ENCODE measurements at regions not wholly inside any gene's neighbourhood (a gene's known extent, or its start where the extent isn't known, plus 50 kb on each side); places are given as distances from the start of the nearest gene placed in this dataset.
"Not testable (repeated sequence)": the region's sequence is repeated elsewhere in the genome, so short reads cannot be mapped to it uniquely, and the experiment has no call there.

DNA sequence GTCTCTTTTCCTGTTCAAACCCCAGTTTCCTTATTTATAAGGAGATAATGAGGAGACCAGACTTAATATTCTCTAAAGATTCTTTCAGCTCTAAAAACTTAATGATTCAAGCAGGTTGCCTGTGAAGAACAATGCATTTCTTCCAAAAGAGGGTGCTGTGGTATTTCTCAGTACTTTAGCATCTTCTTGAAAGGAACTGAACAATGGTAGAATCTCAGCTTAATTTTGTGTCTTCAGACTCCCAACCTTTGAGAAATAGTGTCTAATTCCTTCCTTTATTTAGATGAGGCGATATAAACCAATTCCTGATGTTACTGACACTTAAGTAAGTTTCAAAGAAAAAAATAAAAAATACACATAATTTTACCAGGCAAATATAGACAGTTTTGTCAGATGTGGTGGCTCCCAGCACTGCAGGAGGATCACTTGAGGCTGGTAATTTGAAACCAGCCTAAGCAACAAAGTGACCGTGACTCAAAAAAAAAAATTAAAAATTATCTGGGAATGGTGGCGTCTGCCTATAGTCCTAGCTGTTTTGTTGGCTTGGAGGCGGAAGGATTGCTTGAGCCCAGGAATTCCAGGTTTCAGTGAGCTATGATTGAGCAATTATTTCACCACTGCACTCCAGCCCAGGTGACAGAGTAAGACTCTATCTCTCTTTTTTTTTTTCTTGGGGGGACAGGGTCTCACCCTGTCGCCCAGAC is 76.9 kb upstream of the PSMA6 start:
- TF ChIP-seq EZH2 (IDR thresholded peaks at IDR 0.05; ENCODE audit: low read length, missing control alignments), result no peak
- TF ChIP-seq, protein P1, sequence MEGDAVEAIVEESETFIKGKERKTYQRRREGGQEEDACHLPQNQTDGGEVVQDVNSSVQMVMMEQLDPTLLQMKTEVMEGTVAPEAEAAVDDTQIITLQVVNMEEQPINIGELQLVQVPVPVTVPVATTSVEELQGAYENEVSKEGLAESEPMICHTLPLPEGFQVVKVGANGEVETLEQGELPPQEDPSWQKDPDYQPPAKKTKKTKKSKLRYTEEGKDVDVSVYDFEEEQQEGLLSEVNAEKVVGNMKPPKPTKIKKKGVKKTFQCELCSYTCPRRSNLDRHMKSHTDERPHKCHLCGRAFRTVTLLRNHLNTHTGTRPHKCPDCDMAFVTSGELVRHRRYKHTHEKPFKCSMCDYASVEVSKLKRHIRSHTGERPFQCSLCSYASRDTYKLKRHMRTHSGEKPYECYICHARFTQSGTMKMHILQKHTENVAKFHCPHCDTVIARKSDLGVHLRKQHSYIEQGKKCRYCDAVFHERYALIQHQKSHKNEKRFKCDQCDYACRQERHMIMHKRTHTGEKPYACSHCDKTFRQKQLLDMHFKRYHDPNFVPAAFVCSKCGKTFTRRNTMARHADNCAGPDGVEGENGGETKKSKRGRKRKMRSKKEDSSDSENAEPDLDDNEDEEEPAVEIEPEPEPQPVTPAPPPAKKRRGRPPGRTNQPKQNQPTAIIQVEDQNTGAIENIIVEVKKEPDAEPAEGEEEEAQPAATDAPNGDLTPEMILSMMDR (conservative IDR thresholded peaks at IDR 0.05 in 1 of 2, IDR thresholded peaks at IDR 0.05 in 1 of 2; ENCODE audit: low read depth in 1 of 2, low read length in 2 of 2), result peak; percentile 50 to 60
- H3K27ac ChIP-seq (ENCODE audit: insufficient read depth, low read length), result no peak overlapping the region
- H3K27me3 ChIP-seq (ENCODE audit: control insufficient read depth, insufficient read depth, low read length), result no peaks in the 10 kb centered on the region
- no peaks in the 10 kb centered on the region for H3K36me3 ChIP-seq (ENCODE audit: control insufficient read depth, insufficient read depth, low read length)
- H3K9ac ChIP-seq (ENCODE audit: insufficient read depth, low read length), result no peak overlapping the region
- H2AFZ ChIP-seq (ENCODE audit: low read length), result no peak overlapping the region
- peak; percentile 71 to 83 for DNase-seq (ENCODE audit: low read depth in 2 of 2)
- H3K79me2 ChIP-seq (ENCODE audit: control insufficient read depth, insufficient read depth, low read length), result no peaks in the 10 kb centered on the region
- H3K9me3 ChIP-seq (ENCODE audit: control insufficient read depth, insufficient read depth, low read depth, low read length), result no peaks in the 10 kb centered on the region
- no peak overlapping the region for H3K4me2 ChIP-seq (ENCODE audit: extremely low read depth, insufficient read depth, low read length)
- H3K4me3 ChIP-seq (replicated peaks in 1 of 4; ENCODE audit: control extremely low read depth in 1 of 4, insufficient read depth in 1 of 4, low read depth in 3 of 4, low read length in 4 of 4), result no peak overlapping the region
- H3K4me1 ChIP-seq (ENCODE audit: control insufficient read depth, extremely low read depth, insufficient read depth, low read length), result peaks cover 4% of the 10 kb centered on the region
- H4K20me1 ChIP-seq (ENCODE audit: control insufficient read depth, extremely low read depth, insufficient read depth, low read length), result no peaks in the 10 kb centered on the region

GRCh38 chr14:35218176-35218575 is 74.0 kb upstream of the PSMA6 start:
- H3K9me3 ChIP-seq (ENCODE audit: control insufficient read depth, insufficient read depth, low read depth, low read length); H3K4me2 ChIP-seq (ENCODE audit: extremely low read depth, insufficient read depth, low read length); H3K79me2 ChIP-seq (ENCODE audit: control insufficient read depth, insufficient read depth, low read length); H3K4me1 ChIP-seq (ENCODE audit: control insufficient read depth, extremely low read depth, insufficient read depth, low read length); H3K4me3 ChIP-seq (replicated peaks in 1 of 4; ENCODE audit: control extremely low read depth in 1 of 4, insufficient read depth in 1 of 4, low read depth in 3 of 4, low read length in 4 of 4); H4K20me1 ChIP-seq (ENCODE audit: control insufficient read depth, extremely low read depth, insufficient read depth, low read length); H3K27ac ChIP-seq (ENCODE audit: insufficient read depth, low read length); DNase-seq (ENCODE audit: low read depth in 2 of 2); H2AFZ ChIP-seq (ENCODE audit: low read length); H3K9ac ChIP-seq (ENCODE audit: insufficient read depth, low read length); H3K27me3 ChIP-seq (ENCODE audit: control insufficient read depth, insufficient read depth, low read length); H3K36me3 ChIP-seq (ENCODE audit: control insufficient read depth, insufficient read depth, low read length): not testable (repeated sequence)

DNA sequence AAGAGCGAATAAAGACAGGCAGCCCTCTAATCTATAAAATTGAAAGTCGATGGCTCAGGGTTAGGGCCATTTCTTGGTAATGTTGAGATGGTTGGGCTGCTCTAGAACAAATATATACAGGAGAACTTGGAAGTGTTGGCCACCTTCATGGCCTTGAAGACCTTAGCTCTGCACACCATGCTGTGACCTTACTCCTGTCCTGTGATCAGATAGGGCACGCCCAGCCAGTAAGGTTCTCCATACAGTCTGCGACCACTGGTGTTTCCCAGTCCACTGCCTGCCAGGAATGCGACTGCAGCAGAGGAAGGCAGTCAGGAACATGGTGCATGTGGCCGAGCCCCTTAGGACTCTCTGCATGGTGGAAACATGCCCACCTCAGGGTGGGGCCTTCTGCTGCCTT is 73.2 kb upstream of the PSMA6 start:
- no peaks in the 10 kb centered on the region for H3K36me3 ChIP-seq (ENCODE audit: control insufficient read depth, insufficient read depth, low read length)
- TF ChIP-seq, protein P1 (conservative IDR thresholded peaks at IDR 0.05 in 1 of 2, IDR thresholded peaks at IDR 0.05 in 1 of 2; ENCODE audit: low read depth in 1 of 2, low read length in 2 of 2), result no peak
- no peak for TF ChIP-seq EZH2 (IDR thresholded peaks at IDR 0.05; ENCODE audit: low read length, missing control alignments)
- no peaks in the 10 kb centered on the region for H3K9me3 ChIP-seq (ENCODE audit: control insufficient read depth, insufficient read depth, low read depth, low read length)
- H3K27ac ChIP-seq (ENCODE audit: insufficient read depth, low read length), result no peak overlapping the region
- H3K79me2 ChIP-seq (ENCODE audit: control insufficient read depth, insufficient read depth, low read length), result no peaks in the 10 kb centered on the region
- no peak overlapping the region for H3K4me2 ChIP-seq (ENCODE audit: extremely low read depth, insufficient read depth, low read length)
- no peak overlapping the region for H2AFZ ChIP-seq (ENCODE audit: low read length)
- no peak for DNase-seq (ENCODE audit: low read depth in 2 of 2)
- no peaks in the 10 kb centered on the region for H3K4me1 ChIP-seq (ENCODE audit: control insufficient read depth, extremely low read depth, insufficient read depth, low read length)
- H4K20me1 ChIP-seq (ENCODE audit: control insufficient read depth, extremely low read depth, insufficient read depth, low read length), result no peaks in the 10 kb centered on the region
- no peak overlapping the region for H3K4me3 ChIP-seq (replicated peaks in 1 of 4; ENCODE audit: control extremely low read depth in 1 of 4, insufficient read depth in 1 of 4, low read depth in 3 of 4, low read length in 4 of 4)
- H3K9ac ChIP-seq (ENCODE audit: insufficient read depth, low read length), result no peak overlapping the region
- H3K27me3 ChIP-seq (ENCODE audit: control insufficient read depth, insufficient read depth, low read length), result no peaks in the 10 kb centered on the region
